GM21528 (cell line): ENCODE measurements at regions not wholly inside any gene's neighbourhood (a gene's known extent, or its start where the extent isn't known, plus 50 kb on each side); places are given as distances from the start of the nearest gene placed in this dataset.

ENCODE experiments used
- ATAC-seq: cut with Tn5 transposase; IDR thresholded peaks from one replicate; pipeline ENCODE4 v1.9.1; 2021; ENCODE audit warnings: mild to moderate bottlenecking, moderate library complexity; ENCODE audit not compliant: unreplicated experiment, low FRiP score

GRCh38 chr11:106322106-106322505 is 244.6 kb downstream of the AASDHPPT start:
- ATAC-seq = no peak

DNA sequence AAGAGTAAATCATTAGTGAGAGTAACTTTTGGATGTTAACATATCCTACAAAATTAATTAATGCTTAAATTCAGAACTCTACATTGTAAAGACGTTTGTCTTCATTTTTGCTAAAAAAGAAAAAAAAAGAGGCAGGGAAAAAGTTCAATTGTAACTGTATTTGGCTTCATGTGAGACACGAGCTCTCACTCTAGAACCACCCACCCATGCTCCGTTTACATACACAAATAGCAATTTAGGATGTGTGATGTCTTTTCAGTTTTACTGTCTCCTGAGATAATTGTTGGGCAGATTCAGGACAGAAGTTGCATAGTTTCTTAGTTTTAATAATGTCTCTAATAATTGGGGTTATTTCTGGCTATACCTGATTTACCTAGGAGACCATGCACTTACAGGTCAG is 248.6 kb downstream of the AASDHPPT start:
- ATAC-seq = no peak

DNA sequence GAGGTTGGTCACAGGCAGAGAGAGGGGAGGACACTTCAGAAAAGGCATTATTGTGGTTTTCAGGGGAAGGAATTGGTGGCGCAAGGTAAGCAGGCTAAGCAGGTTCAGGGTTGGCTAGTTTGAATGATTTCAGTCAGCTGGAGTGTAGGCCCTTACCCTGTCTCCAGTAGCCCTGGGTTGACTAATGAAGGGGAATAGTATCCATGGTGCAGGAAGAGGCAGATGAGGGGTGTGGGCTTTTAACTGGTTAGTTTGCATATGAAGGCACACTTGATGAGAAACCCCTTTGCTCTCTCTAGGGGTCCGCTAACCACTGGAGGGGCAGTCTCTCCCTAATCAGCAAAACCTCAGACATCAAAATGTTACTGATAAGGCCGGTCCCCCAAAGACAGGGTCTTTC is 249.7 kb downstream of the AASDHPPT start:
- no peak for ATAC-seq

GRCh38 chr11:106327637-106328036 is 250.2 kb downstream of the AASDHPPT start:
- ATAC-seq = no peak

GRCh38 chr11:106329273-106330018 is 252.0 kb downstream of the AASDHPPT start:
- ATAC-seq = no peak

DNA sequence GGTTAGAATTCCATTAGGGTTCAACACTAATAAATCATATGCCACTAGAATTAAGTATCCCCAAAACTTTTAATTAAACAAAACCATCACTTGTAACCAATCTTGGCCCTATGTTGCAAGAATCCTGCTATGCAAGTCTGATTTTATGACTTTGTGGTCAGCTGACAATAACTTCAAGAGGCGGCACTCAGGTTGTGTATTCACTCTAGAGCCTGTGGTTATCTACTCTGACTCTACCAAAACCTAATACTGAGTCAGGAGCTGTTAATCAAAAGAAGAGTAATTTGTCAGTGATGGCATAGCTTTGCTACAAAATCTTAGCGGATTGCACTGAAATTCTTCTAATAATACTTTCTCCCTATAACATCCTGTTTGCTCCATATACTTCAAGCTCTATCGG is 253.7 kb downstream of the AASDHPPT start:
- ATAC-seq = no peak

DNA sequence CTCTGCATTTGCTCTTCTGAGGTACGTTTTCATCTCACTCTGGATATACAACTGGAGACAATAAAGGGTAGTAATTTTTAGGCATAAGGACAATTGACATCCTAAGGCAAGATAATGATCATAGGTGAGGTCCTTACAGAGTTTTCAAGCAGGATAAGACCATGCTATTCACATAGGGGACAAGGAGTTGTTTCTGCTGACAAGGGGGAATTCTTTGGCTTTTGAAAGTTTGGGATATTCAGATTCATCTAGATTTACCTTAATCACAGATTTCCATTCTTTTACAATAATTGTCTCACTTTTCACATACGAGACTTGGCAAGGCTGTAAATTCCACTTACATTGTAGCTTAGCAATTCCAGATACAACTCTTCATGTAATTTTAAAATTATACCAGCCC is 256.2 kb downstream of the AASDHPPT start:
- ATAC-seq = no peak

GRCh38 chr11:106344394-106344793 is 266.9 kb downstream of the AASDHPPT start:
- ATAC-seq = no peak

DNA sequence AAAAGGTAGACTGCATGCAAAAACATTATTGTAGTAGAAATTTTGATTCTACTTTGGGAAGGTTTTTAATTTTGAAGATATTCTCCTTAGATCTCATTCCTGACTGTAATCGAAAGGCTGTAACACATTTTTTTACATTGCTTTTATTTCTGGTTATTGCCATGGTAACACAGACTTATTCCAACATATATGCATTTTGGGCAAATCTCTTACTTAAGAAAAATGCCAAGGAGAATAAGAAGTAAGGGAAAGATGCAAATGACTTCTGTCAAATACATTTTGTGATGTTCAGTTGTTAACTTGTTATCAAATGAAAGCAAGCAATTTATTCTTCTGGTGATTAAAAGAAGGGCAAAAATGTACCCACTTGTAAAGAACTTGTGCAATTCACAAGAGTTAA is 267.5 kb downstream of the AASDHPPT start:
- ATAC-seq = no peak

- no peak for ATAC-seq
These were observed 275.6 kb downstream of the AASDHPPT start for GRCh38 chr11:106353031-106353430.

DNA sequence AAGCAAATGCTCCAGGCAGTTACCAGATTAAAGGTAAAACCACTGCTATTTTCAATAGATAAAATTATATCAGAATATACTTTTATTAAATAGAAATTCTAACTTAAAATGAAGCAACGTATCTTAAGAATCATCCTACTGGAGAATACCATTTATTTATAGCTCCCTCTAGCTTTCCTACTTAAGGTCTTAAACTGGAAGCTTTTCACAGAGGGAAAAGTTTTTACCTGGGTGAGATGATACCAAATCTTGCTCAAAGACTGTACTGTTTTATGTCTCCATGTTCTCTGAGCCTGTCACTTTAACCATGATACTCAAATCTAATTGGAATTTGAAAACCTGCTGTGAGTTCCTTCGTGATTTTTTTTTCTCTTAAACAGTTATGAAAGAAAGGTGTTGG is 291.8 kb downstream of the AASDHPPT start:
- no peak for ATAC-seq

DNA sequence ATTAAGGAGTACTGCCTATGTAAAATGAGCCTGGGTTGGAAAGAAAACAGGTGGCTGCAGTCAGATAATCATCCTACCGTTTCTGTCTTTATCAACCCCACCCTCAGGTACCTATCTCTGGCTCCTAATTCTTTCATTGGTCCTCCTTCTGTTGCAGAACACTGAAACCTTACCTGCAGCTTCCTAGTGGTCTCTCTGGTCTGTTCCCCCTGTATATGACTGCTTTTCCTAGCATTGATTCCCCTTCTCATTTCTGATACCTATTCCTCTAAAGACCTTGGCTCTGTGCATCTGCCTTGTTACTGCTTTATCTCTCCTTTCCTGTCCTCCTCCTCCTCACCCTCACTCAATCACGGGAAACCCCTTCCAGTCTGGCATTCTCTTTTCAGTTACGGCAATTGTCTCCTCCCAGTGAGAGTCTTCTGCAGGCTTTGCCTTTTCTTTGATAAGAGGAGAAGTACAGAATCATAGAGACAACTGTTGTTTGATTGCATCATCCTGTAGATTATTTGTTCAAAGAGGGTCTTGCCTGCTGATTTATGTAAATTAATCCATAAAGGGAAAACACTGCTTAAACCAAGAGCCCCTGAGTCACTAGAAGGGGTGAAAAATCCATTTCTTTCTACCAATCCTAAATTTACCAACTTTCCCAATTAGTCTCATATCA is 301.2 kb downstream of the AASDHPPT start:
- ATAC-seq = no peak

DNA sequence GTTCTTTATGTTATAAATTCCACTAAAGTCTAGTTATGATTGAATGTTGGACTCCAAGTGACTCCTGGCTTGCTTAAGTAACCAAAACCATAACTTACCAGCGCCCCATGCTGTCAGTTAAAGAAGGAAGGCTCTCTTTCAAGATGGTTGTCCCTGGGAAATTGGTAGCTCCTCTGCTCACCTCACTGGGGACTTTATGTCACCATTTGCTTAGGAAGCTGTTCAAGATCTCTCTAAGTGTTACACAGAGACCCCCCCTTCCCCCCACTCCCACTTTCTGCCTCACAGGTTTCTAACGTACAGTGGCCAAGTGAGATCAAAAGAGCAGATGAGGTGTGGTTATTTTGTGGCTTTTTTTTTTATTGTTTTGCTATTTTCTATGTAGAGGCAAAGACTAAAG is 301.8 kb downstream of the AASDHPPT start:
- ATAC-seq = no peak

- no peak for ATAC-seq
These were observed 302.2 kb downstream of the AASDHPPT start for GRCh38 chr11:106379712-106380111.

DNA sequence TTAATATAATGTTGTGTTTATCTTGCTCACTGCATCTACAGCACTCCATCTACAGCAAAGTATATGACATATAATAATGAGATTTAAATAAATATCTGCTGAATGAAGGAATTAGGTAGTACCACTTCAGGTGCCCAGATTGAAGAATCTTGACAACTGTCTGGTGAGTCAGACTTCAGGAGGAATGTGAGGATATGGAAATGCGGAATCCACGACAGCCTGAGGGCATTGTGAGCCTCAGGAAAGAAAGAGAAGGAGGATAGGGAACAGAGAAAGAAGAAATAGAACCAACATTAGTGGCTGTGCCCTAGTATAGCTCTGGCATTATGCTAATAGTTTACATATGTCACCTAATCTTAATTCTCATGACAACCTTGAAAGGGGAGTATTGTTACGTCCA is 304.4 kb downstream of the AASDHPPT start:
- no peak for ATAC-seq

GRCh38 chr11:106384429-106384828 is 307.0 kb downstream of the AASDHPPT start:
- ATAC-seq = no peak

- no peak for ATAC-seq
These were observed 309.1 kb downstream of the AASDHPPT start for GRCh38 chr11:106386519-106386918.

DNA sequence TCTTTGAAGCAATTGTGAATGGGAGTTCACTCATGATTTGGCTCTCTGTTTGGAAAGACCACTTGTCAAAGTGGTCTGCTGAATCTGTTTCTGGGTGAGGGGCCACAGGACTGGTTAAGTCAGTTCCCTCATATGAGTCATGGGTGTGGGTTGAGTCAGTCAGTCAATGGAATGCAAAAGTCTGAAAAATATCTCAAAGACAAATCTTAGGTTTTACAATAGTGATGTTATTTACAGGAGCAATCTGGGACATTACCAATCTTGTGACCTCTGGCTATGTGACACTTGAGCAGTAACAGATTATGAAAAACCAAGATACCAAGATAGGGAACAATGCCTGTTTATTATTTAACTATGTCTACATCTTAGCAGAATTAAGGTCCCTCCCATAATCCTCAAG is 311.6 kb downstream of the AASDHPPT start:
- ATAC-seq = no peak

GRCh38 chr11:106390078-106390477 is 312.6 kb downstream of the AASDHPPT start:
- no peak for ATAC-seq

- ATAC-seq = no peak
These were observed 314.4 kb downstream of the AASDHPPT start for GRCh38 chr11:106391771-106392420.

DNA sequence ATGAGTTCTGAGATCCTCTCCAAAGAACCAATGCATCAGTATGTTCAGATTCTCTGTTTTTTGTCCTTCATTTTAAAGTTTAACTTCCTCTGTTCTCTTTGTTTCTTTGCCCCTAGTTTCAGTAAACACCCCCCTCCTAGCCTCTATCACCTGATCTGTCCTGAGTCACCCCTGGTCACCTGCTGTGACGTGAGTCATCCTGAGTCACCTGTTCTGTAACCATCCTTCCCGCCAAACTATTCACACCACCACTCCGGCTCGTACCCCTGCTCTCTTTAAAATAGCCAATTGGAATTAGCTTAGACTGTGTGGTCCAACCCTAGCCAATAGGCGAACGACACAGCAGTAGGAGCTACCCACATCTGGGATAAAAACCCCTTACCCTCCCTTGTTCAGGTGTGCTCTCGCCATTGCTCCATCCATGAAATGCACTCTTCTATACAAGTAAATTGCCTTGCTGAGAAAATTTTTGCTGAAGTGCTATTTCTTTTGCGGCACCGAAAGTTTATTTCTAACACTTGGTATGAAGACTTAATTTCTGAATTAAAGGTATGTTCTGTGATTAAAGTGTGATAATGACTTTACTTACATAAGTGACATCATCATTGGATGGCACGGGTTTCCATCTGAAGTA is 318.4 kb downstream of the AASDHPPT start:
- no peak for ATAC-seq
